Activated T-cell treated with anti-CD3 and anti-CD28 coated beads, Interleukin-2, amount 50 U/mL, for 24 hours (primary cell): ENCODE measurements at regions not wholly inside any gene's neighbourhood (a gene's known extent, or its start where the extent isn't known, plus 50 kb on each side); places are given as distances from the start of the nearest gene placed in this dataset.

Source experiments
- DNase-seq: peaks from one replicate; pipeline ENCODE4 v3.0.0-alpha.2; 2020
- H3K27ac Mint-ChIP-seq: 2 replicates; pipeline ENCODE4 v1.8.0; 2020; ENCODE audit warnings: mild to moderate bottlenecking, mixed read lengths
- H3K27me3 Mint-ChIP-seq: 2 replicates; pipeline ENCODE4 v1.8.0; 2020; ENCODE audit warnings: mixed read lengths
- H3K36me3 Mint-ChIP-seq: 2 replicates; pipeline ENCODE4 v1.8.0; 2020; ENCODE audit warnings: low read depth, mixed read lengths
- H3K4me1 Mint-ChIP-seq: 2 replicates; pipeline ENCODE4 v1.8.0; 2020; ENCODE audit warnings: low read depth, mixed read lengths
- H3K4me3 Mint-ChIP-seq: 2 replicates; pipeline ENCODE4 v1.8.0; 2020; ENCODE audit warnings: mild to moderate bottlenecking, moderate library complexity, mixed read lengths
- H3K9me3 Mint-ChIP-seq: 2 replicates; pipeline ENCODE4 v1.8.0; 2020; ENCODE audit warnings: mixed read lengths

DNA sequence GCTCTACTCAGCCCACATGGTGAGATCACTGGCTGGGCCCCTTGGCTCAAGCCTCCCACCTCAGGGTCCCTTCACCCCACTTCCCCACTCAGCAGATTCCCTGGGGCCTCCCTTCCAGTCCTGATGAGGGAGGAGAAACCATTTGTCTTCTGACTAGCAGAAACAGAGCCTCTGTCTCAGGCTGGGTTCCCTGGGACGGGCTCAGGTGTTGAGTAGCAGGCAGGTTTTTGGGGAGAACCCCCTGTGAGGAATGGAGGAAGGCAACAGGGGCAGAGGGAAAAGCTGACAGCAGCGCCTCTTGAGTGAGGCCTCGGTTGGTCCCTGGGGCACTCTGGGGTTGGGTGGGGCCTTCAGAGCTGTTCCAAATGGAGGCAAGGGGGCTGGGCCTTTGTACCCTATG lies 452.2 kb downstream of the TSHZ3 start:
- no peak for DNase-seq
- H3K27me3 Mint-ChIP-seq: peaks cover 11% of the 10 kb centered on the region
- no peak overlapping the region for H3K4me3 Mint-ChIP-seq
- no peaks in the 10 kb centered on the region for H3K4me1 Mint-ChIP-seq
- H3K36me3 Mint-ChIP-seq: no peaks in the 10 kb centered on the region
- H3K9me3 Mint-ChIP-seq: no peaks in the 10 kb centered on the region
- no peak overlapping the region for H3K27ac Mint-ChIP-seq

GRCh38 chr19:30896554-30896953 lies 452.7 kb downstream of the TSHZ3 start:
- Mint-ChIP-seq H3K4me1 (no peaks in the 10 kb centered on the region), H3K27ac (no peak overlapping the region), H3K36me3 (no peaks in the 10 kb centered on the region), H3K9me3 (no peaks in the 10 kb centered on the region), H3K4me3 (no peak overlapping the region), H3K27me3 (peaks cover 11% of the 10 kb centered on the region)
- DNase-seq: no peak

DNA sequence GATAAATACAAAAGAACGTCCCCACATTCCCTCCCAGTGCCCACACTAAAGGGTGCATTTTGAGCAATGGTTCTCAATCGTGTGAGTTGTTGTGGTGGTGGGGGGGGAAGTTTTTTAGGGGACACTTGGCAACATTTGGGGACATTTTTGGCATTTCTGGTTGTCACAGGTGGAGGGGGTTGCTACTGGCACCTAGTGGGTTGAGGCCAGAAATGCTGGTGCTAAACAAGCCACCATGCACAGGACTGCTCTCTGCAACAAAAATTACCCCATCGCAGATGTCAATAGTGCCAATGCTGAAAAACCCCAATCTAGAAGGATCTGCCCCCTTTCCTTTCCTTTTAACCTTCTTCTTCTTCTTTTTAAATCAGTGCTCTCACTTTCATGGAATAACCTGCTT lies 453.3 kb downstream of the TSHZ3 start:
- Mint-ChIP-seq H3K27me3 (peaks cover 11% of the 10 kb centered on the region), H3K27ac (no peak overlapping the region), H3K36me3 (no peaks in the 10 kb centered on the region), H3K4me1 (no peaks in the 10 kb centered on the region), H3K4me3 (no peak overlapping the region), H3K9me3 (no peaks in the 10 kb centered on the region)
- no peak for DNase-seq

DNA sequence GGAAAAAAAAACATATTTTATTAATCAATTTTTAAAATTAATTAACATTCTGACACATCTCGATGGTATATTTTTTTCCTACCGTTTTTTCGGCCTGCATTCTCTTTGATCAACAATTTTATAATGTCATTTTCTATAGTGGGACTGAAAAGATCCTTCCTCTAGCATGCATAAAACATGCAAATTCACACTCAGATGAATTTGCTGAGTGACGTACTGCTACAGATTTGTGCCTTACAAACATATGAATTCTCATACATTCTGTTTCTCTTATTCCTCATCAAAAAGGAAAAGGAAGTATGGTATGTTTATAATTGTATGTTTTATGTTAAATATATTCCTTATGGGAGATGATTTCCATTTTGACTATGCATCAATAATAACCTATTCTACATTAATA lies 458.2 kb downstream of the TSHZ3 start:
- Mint-ChIP-seq H3K4me1 (no peaks in the 10 kb centered on the region), H3K4me3 (no peak overlapping the region), H3K27ac (no peak overlapping the region), H3K36me3 (no peaks in the 10 kb centered on the region), H3K27me3 (peaks cover 13% of the 10 kb centered on the region), H3K9me3 (no peaks in the 10 kb centered on the region)
- DNase-seq: no peak

DNA sequence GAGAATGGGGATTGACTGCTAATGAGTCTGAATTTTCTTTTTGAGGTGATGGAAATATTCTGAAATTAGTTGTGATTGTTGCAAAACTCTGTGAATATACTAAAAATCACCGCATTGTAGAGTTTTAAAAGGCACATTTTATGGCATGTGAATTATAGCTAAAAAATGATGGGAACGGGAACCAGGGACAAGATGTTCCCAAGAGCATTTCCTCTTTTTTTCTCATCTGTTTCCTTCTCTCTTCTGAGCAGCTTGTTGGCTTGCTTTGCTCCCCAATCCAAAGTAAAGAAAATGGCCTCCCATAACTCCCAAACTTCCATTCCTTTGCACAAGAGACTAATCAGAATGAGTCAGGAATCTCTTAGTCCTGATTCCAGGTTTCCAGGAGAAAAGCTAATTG lies 459.2 kb downstream of the TSHZ3 start:
- Mint-ChIP-seq H3K27ac (no peak overlapping the region), H3K4me3 (no peak overlapping the region), H3K36me3 (no peaks in the 10 kb centered on the region), H3K9me3 (no peaks in the 10 kb centered on the region), H3K27me3 (peaks cover 13% of the 10 kb centered on the region), H3K4me1 (no peaks in the 10 kb centered on the region)
- DNase-seq: no peak

DNA sequence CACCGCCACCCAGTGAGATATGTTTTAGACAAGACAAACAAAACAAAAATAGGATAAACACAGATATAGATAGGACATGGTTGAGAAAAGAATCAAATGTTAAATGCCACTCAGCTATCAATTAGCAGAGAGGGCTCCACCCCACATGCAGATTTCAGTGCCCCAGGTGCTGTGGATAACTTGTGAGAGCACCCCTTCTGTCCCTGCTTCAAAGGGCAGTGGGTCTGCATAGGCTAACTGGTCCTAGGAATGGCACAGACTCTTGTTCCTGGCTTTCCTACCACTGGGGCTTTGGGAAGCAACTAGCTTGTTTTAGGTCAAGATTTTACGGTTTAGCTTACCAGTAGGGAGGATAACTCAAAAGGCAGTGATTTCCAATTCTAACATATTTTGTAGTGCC lies 460.3 kb downstream of the TSHZ3 start:
- H3K27ac Mint-ChIP-seq: no peak overlapping the region
- H3K27me3 Mint-ChIP-seq: peaks cover 10% of the 10 kb centered on the region
- no peaks in the 10 kb centered on the region for H3K36me3 Mint-ChIP-seq
- DNase-seq: no peak
- no peak overlapping the region for H3K4me3 Mint-ChIP-seq
- no peaks in the 10 kb centered on the region for H3K4me1 Mint-ChIP-seq
- H3K9me3 Mint-ChIP-seq: no peaks in the 10 kb centered on the region

GRCh38 chr19:30887042-30887441 lies 462.2 kb downstream of the TSHZ3 start:
- no peaks in the 10 kb centered on the region for H3K4me1 Mint-ChIP-seq
- H3K36me3 Mint-ChIP-seq: no peaks in the 10 kb centered on the region
- H3K9me3 Mint-ChIP-seq: no peaks in the 10 kb centered on the region
- H3K27me3 Mint-ChIP-seq: peaks cover 13% of the 10 kb centered on the region
- no peak for DNase-seq
- no peak overlapping the region for H3K27ac Mint-ChIP-seq
- H3K4me3 Mint-ChIP-seq: no peak overlapping the region

DNA sequence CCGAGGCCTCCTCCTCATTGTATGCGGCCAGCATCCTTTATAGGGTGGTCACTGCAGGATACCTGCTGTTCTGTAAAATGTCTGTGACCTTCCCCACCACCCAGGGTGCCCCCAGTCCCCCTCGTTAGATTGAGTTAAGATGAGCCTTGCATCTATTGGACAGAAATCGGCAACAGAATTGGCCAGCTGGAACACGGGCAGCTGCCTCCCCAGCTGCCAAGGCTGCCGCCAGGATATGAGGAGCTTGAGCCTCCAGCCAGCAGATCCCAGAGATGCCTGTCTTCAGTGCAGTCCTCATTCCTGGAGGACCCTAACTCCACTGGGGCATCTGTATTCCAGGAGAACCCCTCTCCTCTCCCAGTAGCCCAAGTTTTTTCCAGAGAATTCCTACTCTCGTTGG lies 463.0 kb downstream of the TSHZ3 start:
- no peak overlapping the region for H3K4me3 Mint-ChIP-seq
- H3K27me3 Mint-ChIP-seq: peaks cover 13% of the 10 kb centered on the region
- no peaks in the 10 kb centered on the region for H3K9me3 Mint-ChIP-seq
- H3K36me3 Mint-ChIP-seq: no peaks in the 10 kb centered on the region
- no peak for DNase-seq
- H3K4me1 Mint-ChIP-seq: no peaks in the 10 kb centered on the region
- H3K27ac Mint-ChIP-seq: no peak overlapping the region

GRCh38 chr19:30884146-30884812 lies 465.0 kb downstream of the TSHZ3 start:
- no peak for DNase-seq
- H3K4me3 Mint-ChIP-seq: no peak overlapping the region
- H3K4me1 Mint-ChIP-seq: no peaks in the 10 kb centered on the region
- no peaks in the 10 kb centered on the region for H3K36me3 Mint-ChIP-seq
- H3K9me3 Mint-ChIP-seq: no peaks in the 10 kb centered on the region
- no peak overlapping the region for H3K27ac Mint-ChIP-seq
- peaks cover 10% of the 10 kb centered on the region for H3K27me3 Mint-ChIP-seq

GRCh38 chr19:30883071-30883470 lies 466.2 kb downstream of the TSHZ3 start:
- Mint-ChIP-seq H3K27me3 (peaks cover 10% of the 10 kb centered on the region), H3K36me3 (no peaks in the 10 kb centered on the region), H3K4me1 (no peaks in the 10 kb centered on the region), H3K4me3 (no peak overlapping the region), H3K9me3 (no peaks in the 10 kb centered on the region), H3K27ac (no peak overlapping the region)
- no peak for DNase-seq

DNA sequence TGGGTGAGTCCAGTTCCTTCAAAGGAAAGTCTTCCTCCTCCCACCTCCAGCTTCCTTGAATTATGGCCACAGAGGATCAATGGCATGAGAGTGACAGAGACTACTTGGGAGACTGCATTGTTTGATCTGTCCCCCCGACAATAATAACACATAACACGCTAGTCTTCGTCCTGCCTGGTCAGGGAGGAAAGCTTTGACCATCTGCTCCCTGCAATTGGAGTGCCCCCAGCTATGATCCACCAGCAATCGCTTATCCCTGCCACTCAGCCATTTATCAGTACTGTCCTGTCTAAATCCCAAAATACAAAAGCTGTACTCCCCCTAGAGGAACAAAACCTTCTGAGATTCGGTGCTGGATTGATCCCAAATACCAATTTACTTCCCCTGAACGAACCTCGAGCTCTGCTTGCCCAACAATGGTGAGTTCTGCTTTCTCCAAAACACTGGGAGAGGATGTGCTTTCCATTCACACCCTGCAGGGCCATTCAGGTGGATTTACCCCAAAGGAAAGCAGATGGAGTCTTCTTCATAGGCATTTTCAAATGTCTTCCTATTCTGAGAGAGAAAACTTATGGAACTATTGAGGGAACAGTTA lies 466.7 kb downstream of the TSHZ3 start:
- no peaks in the 10 kb centered on the region for H3K9me3 Mint-ChIP-seq
- peaks cover 6% of the 10 kb centered on the region for H3K27me3 Mint-ChIP-seq
- H3K4me1 Mint-ChIP-seq: no peaks in the 10 kb centered on the region
- no peak overlapping the region for H3K4me3 Mint-ChIP-seq
- no peak for DNase-seq
- no peak overlapping the region for H3K27ac Mint-ChIP-seq
- no peaks in the 10 kb centered on the region for H3K36me3 Mint-ChIP-seq

DNA sequence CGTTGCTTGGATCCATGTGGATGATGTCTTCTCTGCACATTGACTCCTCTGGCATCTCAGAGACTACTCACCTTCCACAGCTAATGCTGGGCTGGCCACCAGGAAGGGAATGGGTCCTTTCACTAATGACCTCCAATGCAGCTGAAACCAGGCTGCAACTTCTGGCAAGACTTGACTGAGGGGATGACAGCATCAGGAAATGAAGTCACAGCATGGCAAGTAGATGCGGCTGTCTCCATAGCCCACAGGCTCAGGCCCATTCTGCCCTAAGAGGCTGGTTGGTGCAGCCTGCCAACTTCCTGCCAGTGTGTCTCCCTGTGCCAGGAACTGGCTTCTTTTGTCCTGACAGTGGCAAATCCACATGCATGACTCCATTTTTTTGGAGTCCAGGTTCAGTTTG lies 467.3 kb downstream of the TSHZ3 start:
- Mint-ChIP-seq H3K4me3 (no peak overlapping the region), H3K4me1 (no peaks in the 10 kb centered on the region), H3K27ac (no peak overlapping the region), H3K9me3 (no peaks in the 10 kb centered on the region), H3K27me3 (peaks cover 6% of the 10 kb centered on the region), H3K36me3 (no peaks in the 10 kb centered on the region)
- no peak for DNase-seq

GRCh38 chr19:30881281-30881680 lies 468.0 kb downstream of the TSHZ3 start:
- no peak overlapping the region for H3K4me3 Mint-ChIP-seq
- H3K4me1 Mint-ChIP-seq: no peaks in the 10 kb centered on the region
- H3K36me3 Mint-ChIP-seq: no peaks in the 10 kb centered on the region
- H3K27ac Mint-ChIP-seq: no peak overlapping the region
- H3K9me3 Mint-ChIP-seq: no peaks in the 10 kb centered on the region
- DNase-seq: no peak
- peaks cover 6% of the 10 kb centered on the region for H3K27me3 Mint-ChIP-seq

- Mint-ChIP-seq H3K4me1 (no peaks in the 10 kb centered on the region), H3K4me3 (no peak overlapping the region), H3K9me3 (no peaks in the 10 kb centered on the region), H3K27me3 (peaks cover 9% of the 10 kb centered on the region), H3K27ac (no peak overlapping the region), H3K36me3 (no peaks in the 10 kb centered on the region)
- no peak for DNase-seq
These were observed 468.7 kb downstream of the TSHZ3 start for GRCh38 chr19:30880551-30880950.

DNA sequence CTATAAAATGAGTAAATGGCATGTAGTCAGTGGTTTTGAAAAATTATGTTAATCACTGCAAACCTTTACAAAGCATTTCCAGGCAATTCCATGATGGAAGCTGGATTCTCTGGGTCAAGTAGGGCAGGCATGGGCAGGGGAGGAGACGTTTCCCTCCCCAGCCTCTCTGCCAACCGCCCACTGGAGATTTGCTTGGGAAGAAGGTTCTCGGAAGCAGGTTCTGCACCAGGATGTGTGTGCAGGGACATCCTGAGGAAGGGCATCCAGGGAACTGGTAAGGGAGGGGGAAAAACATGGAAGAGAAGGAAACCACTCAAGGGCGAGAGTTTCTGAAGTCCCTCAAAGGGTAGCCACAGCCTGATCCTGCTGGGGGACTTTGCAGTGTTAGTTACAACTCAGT lies 469.1 kb downstream of the TSHZ3 start:
- no peak for DNase-seq
- Mint-ChIP-seq H3K27me3 (peaks cover 13% of the 10 kb centered on the region), H3K4me3 (no peak overlapping the region), H3K36me3 (no peaks in the 10 kb centered on the region), H3K27ac (no peak overlapping the region), H3K4me1 (no peaks in the 10 kb centered on the region), H3K9me3 (no peaks in the 10 kb centered on the region)

DNA sequence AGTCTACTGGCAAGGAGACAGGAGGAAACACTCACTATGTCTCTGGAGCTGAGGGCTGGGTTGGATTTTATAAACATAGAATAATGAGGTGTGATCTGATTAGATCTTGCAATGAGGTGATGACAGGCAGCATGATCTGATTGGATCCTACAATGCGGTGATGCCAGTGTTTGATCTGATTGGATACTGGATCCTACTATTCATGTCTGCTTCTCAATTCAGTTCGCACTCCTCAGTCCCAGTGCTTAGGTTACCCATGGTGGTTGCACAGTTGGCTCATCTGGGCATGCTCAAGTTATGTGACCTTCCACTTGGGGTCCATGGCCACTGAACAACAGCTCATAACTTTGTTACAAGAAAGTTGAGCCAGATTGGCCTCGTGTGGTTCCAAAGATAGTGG lies 469.5 kb downstream of the TSHZ3 start:
- no peaks in the 10 kb centered on the region for H3K36me3 Mint-ChIP-seq

More for the DNA sequence above, 469.5 kb downstream of the TSHZ3 start:
- Mint-ChIP-seq H3K27me3 (peaks cover 14% of the 10 kb centered on the region), H3K4me3 (no peak overlapping the region), H3K9me3 (no peaks in the 10 kb centered on the region), H3K4me1 (no peaks in the 10 kb centered on the region), H3K27ac (no peak overlapping the region)
- no peak for DNase-seq
